ENCODE measurements at regions not wholly inside any gene's neighbourhood (a gene's known extent, or its start where the extent isn't known, plus 50 kb on each side); places are given as distances from the start of the nearest gene placed in this dataset.
"Not testable (repeated sequence)": the region's sequence is repeated elsewhere in the genome, so short reads cannot be mapped to it uniquely, and the experiment has no call there.

- DNase-seq, result no peak
- intact Hi-C loops (cut with DNase I), result no loop called here
Measured at GRCh38 chr20:5696011-5696559, 54.1 kb upstream of the SHLD1 start.

- intact Hi-C loops (cut with DNase I), result no loop called here
- no peak for DNase-seq
Measured at GRCh38 chr20:5691918-5692618, 58.1 kb upstream of the SHLD1 start.

GRCh38 chr20:5689463-5689862 is 60.7 kb upstream of the SHLD1 start:
- DNase-seq, result no peak

GRCh38 chr20:5688431-5688972 is 61.7 kb upstream of the SHLD1 start:
- DNase-seq, result peak in 3 of 10 donors; percentile 10 to 74 (median 29)
- intact Hi-C loops (cut with DNase I), result no loop called here

More at GRCh38 chr20:5689463-5689862, 60.7 kb upstream of the SHLD1 start:
- intact Hi-C loops (cut with DNase I), result no loop called here

GRCh38 chr20:5687884-5688283 is 62.3 kb upstream of the SHLD1 start:
- DNase-seq, result no peak
- intact Hi-C loops (cut with DNase I), result no loop called here

GRCh38 chr20:5686384-5687105 is 63.7 kb upstream of the SHLD1 start:
- intact Hi-C loops (cut with DNase I), result no loop called here

GRCh38 chr20:5682556-5682955 is 67.6 kb upstream of the SHLD1 start:
- intact Hi-C loops (cut with DNase I); DNase-seq: not testable (repeated sequence)

More at GRCh38 chr20:5686384-5687105, 63.7 kb upstream of the SHLD1 start:
- DNase-seq, result no peak

GRCh38 chr20:5680192-5680591 is 69.4 kb upstream of the GPCPD1 start:
- no peak for DNase-seq
- intact Hi-C loops (cut with DNase I), result no loop called here

GRCh38 chr20:5678777-5679176 is 68.0 kb upstream of the GPCPD1 start:
- no peak for DNase-seq
- intact Hi-C loops (cut with DNase I), result no loop called here

GRCh38 chr20:5677944-5678343 is 67.1 kb upstream of the GPCPD1 start:
- peak in 1 of 10 donors; percentile 6 for DNase-seq
- intact Hi-C loops (cut with DNase I), result not testable (repeated sequence)

GRCh38 chr20:5677389-5677788 is 66.6 kb upstream of the GPCPD1 start:
- peak in 1 of 10 donors; percentile 35 for DNase-seq
- intact Hi-C loops (cut with DNase I), result no loop called here

- peak in 1 of 10 donors; percentile 8 for DNase-seq
- intact Hi-C loops (cut with DNase I), result no loop called here
Measured at GRCh38 chr20:5675103-5676091, 64.6 kb upstream of the GPCPD1 start.

- DNase-seq, result no peak
- intact Hi-C loops (cut with DNase I), result no loop called here
Measured at GRCh38 chr20:5674176-5674660, 63.4 kb upstream of the GPCPD1 start.

GRCh38 chr20:5670874-5671273 is 60.1 kb upstream of the GPCPD1 start:
- DNase-seq, result peak in 1 of 10 donors; percentile 9
- intact Hi-C loops (cut with DNase I), result no loop called here

GRCh38 chr20:5670036-5670536 is 59.3 kb upstream of the GPCPD1 start:
- intact Hi-C loops (cut with DNase I), result no loop called here
- no peak for DNase-seq

- intact Hi-C loops (cut with DNase I), result no loop called here
- DNase-seq, result peak in 1 of 10 donors; percentile 39
Measured at GRCh38 chr20:5668529-5668868, 57.7 kb upstream of the GPCPD1 start.

GRCh38 chr20:5667705-5668528 is 57.1 kb upstream of the GPCPD1 start:
- intact Hi-C loops (cut with DNase I), result no loop called here
- DNase-seq, result no peak

GRCh38 chr20:5665417-5665816 is 54.6 kb upstream of the GPCPD1 start:
- intact Hi-C loops (cut with DNase I), result no loop called here
- no peak for DNase-seq

- DNase-seq, result peak in 1 of 10 donors; percentile 9
- intact Hi-C loops (cut with DNase I), result no loop called here
Measured at GRCh38 chr20:5663396-5663795, 52.6 kb upstream of the GPCPD1 start.
